CD14-positive monocyte (primary cell): ENCODE measurements at regions not wholly inside any gene's neighbourhood (a gene's known extent, or its start where the extent isn't known, plus 50 kb on each side); places are given as distances from the start of the nearest gene placed in this dataset.

ENCODE experiments used
- DNase-seq, 3 donors: peaks; one replicate each; pipeline ENCODE4 v3.0.0-alpha.2; 2011 to 2022
- H2AFZ ChIP-seq: 2 replicates; pipeline ENCODE4 v1.6.0; 2012; ENCODE audit warnings: mild to moderate bottlenecking, low read depth, low read length, inconsistent platforms; ENCODE audit not compliant: insufficient read depth, poor library complexity, severe bottlenecking
- H3K27ac ChIP-seq, 2 donors: 1 replicate in 1 of 2; 2 replicates in 1 of 2; pipeline ENCODE4 v1.5.1; 2012 to 2013; ENCODE audit warnings: low read length in 2 of 2, control low read depth in 1 of 2, inconsistent platforms in 1 of 2, low read depth in 1 of 2, mild to moderate bottlenecking in 1 of 2
- H3K27me3 ChIP-seq, 2 donors: one replicate each; pipeline versions ENCODE4 v1.6.0 to v1.6.1; 2011 to 2013; ENCODE audit warnings: low read length in 2 of 2; ENCODE audit not compliant: control insufficient read depth in 2 of 2, insufficient read depth in 2 of 2
- H3K36me3 ChIP-seq, 2 donors: replicated peaks in 1 of 2; 1 replicate in 1 of 2; 2 replicates in 1 of 2; pipeline versions ENCODE4 v1.5.1 to v1.6.1; 2012 to 2013; ENCODE audit warnings: low read length in 2 of 2, control low read depth in 1 of 2, inconsistent platforms in 1 of 2, mild to moderate bottlenecking in 1 of 2; ENCODE audit not compliant: insufficient read depth in 2 of 2, control insufficient read depth in 1 of 2
- H3K4me1 ChIP-seq, 2 donors: 1 replicate in 1 of 2; 2 replicates in 1 of 2; pipeline versions ENCODE4 v1.5.1 to v1.6.1; 2012 to 2013; ENCODE audit warnings: low read length in 2 of 2, control low read depth in 1 of 2, inconsistent platforms in 1 of 2, mild to moderate bottlenecking in 1 of 2, moderate library complexity in 1 of 2; ENCODE audit not compliant: insufficient read depth in 2 of 2, control insufficient read depth in 1 of 2
- H3K4me2 ChIP-seq: replicated peaks from 2 replicates; pipeline ENCODE3; 2012; ENCODE audit warnings: low read length, moderate library complexity, mild to moderate bottlenecking; ENCODE audit not compliant: poor library complexity, severe bottlenecking; ENCODE audit errors: extremely low read depth
- H3K4me3 ChIP-seq, 3 experiments: fragments of 200-600 bp in 1 of 3; sonication (generic) in 1 of 3; replicated peaks in 1 of 3; 1 replicate in 2 of 3; 2 replicates in 1 of 3; pipeline ENCODE4 v1.5.1; 2011 to 2013; ENCODE audit warnings: low read length in 3 of 3, mild to moderate bottlenecking in 3 of 3, control low read depth in 2 of 3, low read depth in 2 of 3, inconsistent platforms in 1 of 3, moderate library complexity in 1 of 3
- H3K79me2 ChIP-seq: 2 replicates; pipeline ENCODE4 v1.6.0; 2012; ENCODE audit warnings: mild to moderate bottlenecking, control low read depth, inconsistent platforms, low read length, moderate library complexity; ENCODE audit not compliant: insufficient read depth
- H3K9ac ChIP-seq: 2 replicates; pipeline ENCODE4 v1.6.0; 2017; ENCODE audit warnings: low read length, mild to moderate bottlenecking; ENCODE audit not compliant: insufficient read depth, poor library complexity, severe bottlenecking
- H3K9me3 ChIP-seq, 2 donors: replicated peaks in 1 of 2; 1 replicate in 1 of 2; 2 replicates in 1 of 2; pipeline versions ENCODE4 v1.5.1 to v1.6.1; 2012 to 2013; ENCODE audit warnings: low read length in 2 of 2, control low read depth in 1 of 2; ENCODE audit not compliant: control insufficient read depth in 1 of 2, insufficient read depth in 1 of 2
- H4K20me1 ChIP-seq: 2 replicates; pipeline ENCODE4 v1.6.0; 2012; ENCODE audit warnings: mild to moderate bottlenecking, low read length, control low read depth, moderate library complexity; ENCODE audit not compliant: insufficient read depth
- H3K27ac Mint-ChIP-seq, 7 donors: one replicate each; pipeline ENCODE4 v1.8.0; 2020; ENCODE audit warnings: mild to moderate bottlenecking in 7 of 7, mixed read lengths in 7 of 7, moderate library complexity in 6 of 7, inconsistent platforms in 2 of 7
- H3K27me3 Mint-ChIP-seq, 3 donors: one replicate each; pipeline ENCODE4 v1.8.0; 2021 to 2022; ENCODE audit warnings: low read depth in 3 of 3, mild to moderate bottlenecking in 3 of 3, mixed read lengths in 3 of 3, moderate library complexity in 3 of 3, inconsistent platforms in 1 of 3
- H3K36me3 Mint-ChIP-seq, 2 donors: one replicate each; pipeline ENCODE4 v1.8.0; 2020; ENCODE audit warnings: mixed read lengths in 2 of 2, inconsistent platforms in 1 of 2, mild to moderate bottlenecking in 1 of 2
- H3K4me1 Mint-ChIP-seq: one replicate; pipeline ENCODE4 v1.8.0; 2020; ENCODE audit warnings: mild to moderate bottlenecking, mixed read lengths
- H3K4me3 Mint-ChIP-seq, 2 donors: one replicate each; pipeline ENCODE4 v1.8.0; 2020; ENCODE audit warnings: mild to moderate bottlenecking in 2 of 2, mixed read lengths in 2 of 2, moderate library complexity in 1 of 2
- H3K9me3 Mint-ChIP-seq, 7 donors: one replicate each; pipeline ENCODE4 v1.8.0; 2020 to 2022; ENCODE audit warnings: mixed read lengths in 7 of 7, mild to moderate bottlenecking in 6 of 7, moderate library complexity in 6 of 7, inconsistent platforms in 2 of 7
- CTCF ChIP-seq: fragments of 200-600 bp; IDR thresholded peaks from one replicate; pipeline ENCODE4 v1.8.0; 2022; ENCODE audit warnings: antibody characterized with exemption, mild to moderate bottlenecking
- WGBS: methylation state at CpG from one replicate; pipeline ENCODE4 v1.1.5; 2013; ENCODE audit warnings: missing lambda C conversion rate; ENCODE audit not compliant: insufficient coverage; 5-methylcytosine and 5-hydroxymethylcytosine counted together
- intact Hi-C, 2 donors: fragments of 100-400 bp; cut with micrococcal nuclease; formaldehyde crosslinking; loops; one replicate each; pipeline versions ENCODE4 v1.15.0 to v1.15.1; 2023

GRCh38 chr9:118029425-118029824, 325.2 kb downstream of the TLR4 start:
- Mint-ChIP-seq H3K36me3 (no peaks in the 10 kb centered on the region), H3K4me3 (no peak overlapping the region), H3K9me3 (peaks cover 0 to 5% (median 2%) of the 10 kb centered on the region in 7 donors), H3K4me1 (no peaks in the 10 kb centered on the region), H3K27me3 (peaks cover 0 to 2% (median 1%) of the 10 kb centered on the region in 3 donors), H3K27ac (no peak overlapping the region)
- H3K4me2 ChIP-seq: no peak overlapping the region
- no peak overlapping the region for H3K9ac ChIP-seq
- no peak overlapping the region for H3K4me3 ChIP-seq
- no peak overlapping the region for H3K27ac ChIP-seq
- no peak for TF ChIP-seq CTCF
- H3K36me3 ChIP-seq: no peaks in the 10 kb centered on the region
- H3K27me3 ChIP-seq: no peaks in the 10 kb centered on the region
- DNase-seq: no peak
- H3K9me3 ChIP-seq: peaks cover 0 to 2% of the 10 kb centered on the region in 2 donors
- H4K20me1 ChIP-seq: no peaks in the 10 kb centered on the region
- no peaks in the 10 kb centered on the region for H3K79me2 ChIP-seq
- no peak overlapping the region for H2AFZ ChIP-seq
- no peaks in the 10 kb centered on the region for H3K4me1 ChIP-seq
- intact Hi-C loops: no loop called here

GRCh38 chr9:118034701-118035100, 330.5 kb downstream of the TLR4 start:
- no peaks in the 10 kb centered on the region for H3K4me1 ChIP-seq
- no peaks in the 10 kb centered on the region for H3K27me3 ChIP-seq
- no peaks in the 10 kb centered on the region for H3K36me3 Mint-ChIP-seq
- H3K4me2 ChIP-seq: no peak overlapping the region
- no peak overlapping the region for H3K27ac ChIP-seq
- no peak for DNase-seq
- no peak overlapping the region for H2AFZ ChIP-seq
- H3K4me3 Mint-ChIP-seq: no peak overlapping the region
- no peaks in the 10 kb centered on the region for H4K20me1 ChIP-seq
- H3K4me1 Mint-ChIP-seq: no peaks in the 10 kb centered on the region
- no peak overlapping the region for H3K9ac ChIP-seq
- no peaks in the 10 kb centered on the region for H3K9me3 ChIP-seq
- H3K27me3 Mint-ChIP-seq: peaks cover 0 to 3% (median 2%) of the 10 kb centered on the region in 3 donors
- intact Hi-C loops: no loop called here
- WGBS: no CpG with 5 or more reads among the region's 1 CpG
- H3K27ac Mint-ChIP-seq: no peak overlapping the region
- no peak for TF ChIP-seq CTCF
- no peak overlapping the region for H3K4me3 ChIP-seq
- peaks cover 0 to 3% (median 0%) of the 10 kb centered on the region in 7 donors for H3K9me3 Mint-ChIP-seq
- no peaks in the 10 kb centered on the region for H3K36me3 ChIP-seq
- H3K79me2 ChIP-seq: no peaks in the 10 kb centered on the region
